Brain microvascular endothelial cell (primary cell): ENCODE measurements at regions not wholly inside any gene's neighbourhood (a gene's known extent, or its start where the extent isn't known, plus 50 kb on each side); places are given as distances from the start of the nearest gene placed in this dataset.
"Not testable (repeated sequence)": the region's sequence is repeated elsewhere in the genome, so short reads cannot be mapped to it uniquely, and the experiment has no call there.

Source experiments
- DNase-seq: peaks from one replicate; pipeline ENCODE4 v3.0.0-alpha.2; 2020
- H3K27ac ChIP-seq: fragments of 250-450 bp; sonication (Bioruptor Pico); 2 replicates; pipeline ENCODE4 v1.5.1; 2020; ENCODE audit warnings: mild to moderate bottlenecking, moderate library complexity
- H3K27me3 ChIP-seq: fragments of 250-450 bp; sonication (Bioruptor Pico); replicated peaks from 2 replicates; pipeline ENCODE4 v1.5.1; 2020; ENCODE audit warnings: mild to moderate bottlenecking
- H3K36me3 ChIP-seq: fragments of 250-450 bp; sonication (Bioruptor Pico); replicated peaks from 2 replicates; pipeline ENCODE4 v1.5.1; 2020; ENCODE audit warnings: mild to moderate bottlenecking
- H3K4me3 ChIP-seq: 2 replicates; pipeline ENCODE4 v1.5.1; 2011; ENCODE audit warnings: low read depth, mild to moderate bottlenecking, control low read depth, low read length, moderate library complexity
- CTCF ChIP-seq: IDR thresholded peaks from 2 replicates; pipeline ENCODE4 v1.5.1; 2011; ENCODE audit warnings: low read depth, mild to moderate bottlenecking, moderate library complexity, low read length, control low read depth, inconsistent platforms; ENCODE audit errors: missing control alignments
- in situ Hi-C: cut with HindIII; loops from 2 replicates; pipeline ENCODE4 v1.10.0; 2017; ENCODE audit warnings: low sequenced_read_pairs, low pct_ligation_motif_present

DNA sequence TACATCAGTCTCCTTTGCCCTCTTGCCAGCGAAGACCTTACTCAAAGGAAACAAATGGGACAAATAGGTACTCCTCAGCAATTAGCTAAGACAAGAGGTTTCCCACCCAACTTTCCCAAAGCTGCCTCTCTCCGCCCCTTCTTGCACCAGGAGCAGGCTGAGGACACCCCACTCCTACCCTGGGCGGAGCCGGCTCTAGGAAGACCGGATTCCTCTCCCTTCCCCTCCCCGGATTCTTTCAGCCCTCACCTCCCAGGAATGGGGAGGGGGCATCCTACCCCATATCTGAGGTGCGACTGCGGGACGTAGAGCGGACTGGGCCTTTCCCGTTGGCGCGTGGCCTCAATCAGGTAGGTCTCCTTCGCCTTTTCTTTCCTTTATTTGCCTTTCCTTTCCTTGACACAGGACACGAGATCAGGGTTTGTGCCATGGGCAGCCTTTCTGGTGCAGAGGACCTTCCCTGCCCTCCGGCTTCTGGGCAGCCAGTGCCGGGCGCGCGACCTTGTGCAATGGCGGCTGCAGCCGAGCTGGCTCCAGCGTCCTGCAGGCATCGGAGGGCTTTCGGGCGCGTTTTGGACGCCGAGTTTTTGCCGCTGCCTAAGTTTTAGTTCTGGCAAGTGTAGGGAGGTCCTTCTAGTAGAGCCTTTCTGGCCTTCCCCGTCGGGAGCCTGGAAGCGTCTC is 279.9 kb downstream of the PLS3 start:
- H3K27ac ChIP-seq, DNase-seq, H3K27me3 ChIP-seq, H3K4me3 ChIP-seq, H3K36me3 ChIP-seq, in situ Hi-C loops: not testable (repeated sequence)

DNA sequence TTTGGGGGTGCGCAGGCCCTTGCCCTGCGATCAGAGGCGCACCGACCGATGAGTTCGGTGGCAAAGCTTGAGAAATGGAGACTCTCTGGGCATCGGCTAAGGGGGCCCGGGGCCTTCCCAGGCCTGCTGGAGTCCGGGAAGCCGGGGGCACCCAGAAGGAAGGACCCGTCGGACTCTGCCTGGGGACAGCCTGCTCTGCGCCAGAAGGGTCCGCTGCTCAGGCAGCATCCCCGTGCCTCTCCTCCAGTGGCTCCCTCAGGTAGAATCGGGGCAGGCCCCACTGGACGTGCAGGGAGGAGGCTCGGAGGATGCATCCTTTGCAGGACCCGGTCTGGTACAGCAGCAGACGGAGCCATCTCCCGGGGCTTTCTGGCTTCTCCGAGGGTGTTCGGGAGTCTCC is 290.0 kb downstream of the PLS3 start:
- H3K27ac ChIP-seq, DNase-seq, H3K27me3 ChIP-seq, H3K36me3 ChIP-seq, in situ Hi-C loops, H3K4me3 ChIP-seq: not testable (repeated sequence)

DNA sequence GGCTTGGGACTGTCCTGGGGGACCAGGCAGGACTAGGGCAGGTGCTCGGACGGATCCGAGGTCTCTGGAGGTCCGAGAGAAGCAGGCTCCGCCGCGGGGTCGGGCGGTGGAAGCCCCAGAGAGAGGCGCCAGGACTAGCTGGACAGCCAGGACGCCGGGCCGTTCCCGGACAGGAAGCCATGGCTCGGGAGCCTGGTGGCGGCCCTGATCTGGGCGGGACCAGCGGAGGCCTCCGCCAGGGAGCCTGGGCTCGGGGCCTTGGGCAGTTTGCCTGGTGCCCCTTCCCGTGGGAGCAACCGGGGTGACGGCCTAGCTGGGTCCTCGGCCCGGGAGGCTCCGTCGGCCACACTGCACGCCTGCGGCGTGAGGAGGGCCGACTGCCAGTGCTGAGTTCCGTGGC is 292.3 kb downstream of the PLS3 start:
- H3K4me3 ChIP-seq, H3K27ac ChIP-seq, in situ Hi-C loops, DNase-seq, H3K27me3 ChIP-seq, H3K36me3 ChIP-seq: not testable (repeated sequence)

DNA sequence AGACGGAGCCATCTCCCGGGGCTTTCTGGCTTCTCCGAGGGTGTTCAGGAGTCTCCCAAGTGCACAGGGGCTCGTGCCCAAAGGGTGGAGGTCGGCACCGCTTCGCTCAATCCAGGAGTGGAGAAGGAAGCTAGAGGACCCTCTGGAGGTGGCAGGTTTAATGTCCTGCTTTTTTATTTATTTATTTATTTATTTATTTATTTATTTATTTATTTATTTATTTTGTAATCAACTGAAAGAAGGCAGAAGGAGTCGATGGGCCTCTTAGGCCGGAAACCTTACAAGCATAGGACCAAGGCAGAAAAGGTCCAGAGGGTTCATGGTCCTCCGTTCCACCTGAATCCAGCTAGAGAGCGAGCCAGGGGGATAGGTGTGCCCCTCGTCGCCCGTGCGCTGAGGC is 289.4 kb upstream of the AGTR2 start:
- in situ Hi-C loops, DNase-seq, H3K27ac ChIP-seq, H3K36me3 ChIP-seq, H3K27me3 ChIP-seq, H3K4me3 ChIP-seq: not testable (repeated sequence)

DNA sequence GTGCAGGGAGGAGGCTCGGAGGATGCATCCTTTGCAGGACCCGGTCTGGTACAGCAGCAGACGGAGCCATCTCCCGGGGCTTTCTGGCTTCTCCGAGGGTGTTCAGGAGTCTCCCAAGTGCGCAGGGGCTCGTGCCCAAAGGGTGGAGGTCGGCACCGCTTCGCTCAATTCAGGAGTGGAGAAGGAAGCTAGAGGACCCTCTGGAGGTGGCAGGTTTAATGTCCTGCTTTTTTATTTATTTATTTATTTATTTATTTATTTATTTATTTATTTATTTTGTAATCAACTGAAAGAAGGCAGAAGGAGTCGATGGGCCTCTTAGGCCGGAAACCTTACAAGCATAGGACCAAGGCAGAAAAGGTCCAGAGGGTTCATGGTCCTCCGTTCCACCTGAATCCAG is 286.4 kb upstream of the AGTR2 start:
- H3K27me3 ChIP-seq, in situ Hi-C loops, H3K4me3 ChIP-seq: not testable (repeated sequence)

DNA sequence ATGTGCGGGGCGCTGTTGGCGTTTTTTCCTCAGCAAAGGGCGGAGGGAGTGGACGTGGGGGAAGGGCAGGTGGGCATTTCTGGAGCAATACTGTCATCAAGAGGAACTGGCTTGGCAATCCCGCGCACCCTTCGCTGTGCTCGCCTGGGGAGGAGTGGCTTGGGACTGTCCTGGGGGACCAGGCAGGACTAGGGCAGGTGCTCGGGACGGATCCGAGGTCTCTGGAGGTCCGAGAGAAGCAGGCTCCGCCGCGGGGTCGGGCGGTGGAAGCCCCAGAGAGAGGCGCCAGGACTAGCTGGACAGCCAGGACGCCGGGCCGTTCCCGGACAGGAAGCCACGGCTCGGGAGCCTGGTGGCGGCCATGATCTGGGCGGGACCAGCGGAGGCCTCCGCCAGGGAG is 282.5 kb upstream of the AGTR2 start:
- H3K27me3 ChIP-seq, H3K27ac ChIP-seq, in situ Hi-C loops, H3K36me3 ChIP-seq: not testable (repeated sequence)
- peak; percentile 22 for DNase-seq
- peak overlapping the region; percentile 38 for H3K4me3 ChIP-seq

More for the DNA sequence above, 286.4 kb upstream of the AGTR2 start:
- not testable (repeated sequence) for DNase-seq, H3K27ac ChIP-seq, H3K36me3 ChIP-seq

DNA sequence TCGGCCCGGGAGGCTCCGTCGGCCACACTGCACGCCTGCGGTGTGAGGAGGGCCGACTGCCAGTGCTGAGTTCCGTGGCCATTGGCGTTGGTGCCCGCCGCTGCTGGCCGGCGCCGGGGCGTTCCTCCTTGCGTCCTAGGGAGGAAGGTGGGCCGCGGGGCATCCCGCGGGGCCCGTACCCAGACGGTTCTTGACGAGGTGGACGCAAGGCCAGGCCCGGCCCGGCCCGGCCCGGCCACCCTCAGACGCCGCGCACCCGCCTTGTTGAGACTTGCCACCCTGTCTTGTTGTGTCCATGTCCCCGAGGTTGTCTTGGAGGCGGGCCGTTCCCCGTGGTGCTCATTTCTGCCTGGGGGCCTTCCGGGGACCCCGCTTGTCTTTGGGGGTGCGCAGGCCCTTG is 282.0 kb upstream of the AGTR2 start:
- H3K27me3 ChIP-seq, H3K27ac ChIP-seq, H3K36me3 ChIP-seq, H3K4me3 ChIP-seq, DNase-seq, in situ Hi-C loops: not testable (repeated sequence)

GRCh38 chrX:115889121-115889890 is 281.2 kb upstream of the AGTR2 start:
- no peaks in the 10 kb centered on the region for H3K27me3 ChIP-seq
- no peak overlapping the region for H3K4me3 ChIP-seq
- TF ChIP-seq CTCF: no peak
- in situ Hi-C loops: no loop called here
- DNase-seq: no peak
- H3K27ac ChIP-seq: no peak overlapping the region
- H3K36me3 ChIP-seq: no peaks in the 10 kb centered on the region

DNA sequence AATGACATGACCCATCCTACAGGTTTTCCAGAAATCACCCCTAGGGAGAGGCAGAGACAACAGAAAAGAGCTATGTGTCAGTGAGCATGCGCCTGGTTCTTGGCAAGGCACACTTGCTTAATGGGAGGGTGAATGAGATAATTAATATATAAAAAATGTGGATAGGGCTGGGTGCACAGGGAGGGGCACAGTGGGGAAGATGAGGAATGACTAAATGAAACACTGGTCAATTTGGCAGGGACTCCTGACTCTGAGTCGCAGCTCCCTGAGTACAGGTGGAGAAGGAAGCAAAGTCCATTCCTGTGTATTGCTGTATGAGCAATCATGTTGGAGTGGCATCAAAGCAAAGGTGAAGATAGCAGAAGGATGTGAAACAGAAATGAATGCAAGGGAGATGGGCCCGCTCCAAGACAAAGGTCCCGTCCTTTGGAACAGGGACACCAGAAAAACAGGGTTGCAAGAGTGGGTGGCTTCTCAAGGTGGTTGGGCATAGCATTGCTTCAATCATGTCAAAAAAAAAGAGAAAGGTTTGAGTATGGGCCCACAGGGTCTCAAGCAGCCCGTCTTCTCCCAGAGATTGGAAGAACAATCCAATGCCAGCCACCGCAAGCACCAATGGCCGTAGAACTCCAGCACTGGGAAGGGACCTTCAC is 278.4 kb upstream of the AGTR2 start:
- no peaks in the 10 kb centered on the region for H3K36me3 ChIP-seq
- H3K4me3 ChIP-seq: no peak overlapping the region
- H3K27ac ChIP-seq: no peak overlapping the region
- in situ Hi-C loops: no loop called here
- H3K27me3 ChIP-seq: no peaks in the 10 kb centered on the region
- DNase-seq: no peak
- TF ChIP-seq CTCF: no peak
